ENCODE measurements at regions not wholly inside any gene's neighbourhood (a gene's known extent, or its start where the extent isn't known, plus 50 kb on each side); places are given as distances from the start of the nearest gene placed in this dataset.
"Not testable (repeated sequence)": the region's sequence is repeated elsewhere in the genome, so short reads cannot be mapped to it uniquely, and the experiment has no call there.

DNA sequence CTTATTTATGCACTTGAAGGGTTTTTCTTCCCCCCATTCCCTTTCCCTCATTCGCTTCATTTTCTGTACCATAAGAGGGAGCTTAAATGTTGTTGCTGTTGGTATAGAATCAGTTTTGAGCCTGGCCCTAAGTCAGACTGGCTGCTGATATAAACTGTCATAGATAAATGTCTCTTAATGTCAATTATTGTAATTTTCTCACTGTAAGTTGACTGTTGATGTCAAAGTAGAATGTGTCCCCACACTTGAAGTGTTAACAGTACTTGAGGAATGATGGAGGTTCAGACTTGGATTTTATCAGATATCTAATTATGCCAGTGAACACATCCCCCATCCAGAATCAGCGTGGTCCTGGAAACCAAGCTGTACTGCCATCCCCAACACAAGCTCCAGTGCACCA is 87.8 kb downstream of the PRR15 start:
- DNase-seq: no peak

- no peak for DNase-seq
Observed at GRCh38 chr7:29652556-29652955, 88.9 kb downstream of the PRR15 start.

- not testable (repeated sequence) for DNase-seq
Observed at GRCh38 chr7:29654340-29654739, 90.7 kb downstream of the PRR15 start.

DNA sequence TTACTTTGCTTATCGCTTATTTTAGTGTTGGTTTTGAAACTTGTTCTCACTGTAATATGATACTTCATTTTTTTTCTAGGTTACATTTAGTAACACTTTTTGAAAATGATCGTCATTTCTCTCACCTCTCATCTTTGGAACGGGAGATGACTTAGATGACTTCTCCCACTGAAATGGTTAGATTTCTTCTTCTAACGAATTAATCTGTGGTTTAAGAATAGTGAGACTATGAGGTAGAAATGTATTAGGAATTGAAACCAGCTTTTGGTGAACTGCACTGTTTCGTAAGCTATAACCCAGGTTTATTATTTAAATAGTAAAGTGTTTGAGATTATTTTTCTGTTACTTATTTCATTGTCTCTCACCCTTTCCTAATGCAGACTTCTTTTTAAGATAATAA is 93.7 kb downstream of the PRR15 start:
- no peak for DNase-seq

GRCh38 chr7:29657856-29658255 is 94.2 kb downstream of the PRR15 start:
- DNase-seq: no peak

DNA sequence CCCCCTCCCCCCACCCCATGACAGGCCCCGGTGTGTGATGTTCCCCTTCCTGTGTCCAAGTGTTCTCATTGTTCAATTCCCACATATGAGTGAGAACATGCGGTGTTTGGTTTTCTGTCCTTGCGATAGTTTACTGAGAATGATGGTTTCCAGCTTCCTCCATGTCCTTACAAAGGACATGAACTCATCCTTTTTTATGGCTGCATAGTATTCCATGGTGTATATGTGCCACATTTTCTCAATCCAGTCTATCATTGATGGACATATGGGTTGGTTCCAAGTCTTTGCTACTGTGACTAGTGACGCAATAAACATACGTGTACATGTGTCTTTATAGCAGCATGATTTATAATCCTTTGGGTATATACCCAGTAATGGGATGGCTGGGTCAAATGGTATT is 95.6 kb downstream of the PRR15 start:
- not testable (repeated sequence) for DNase-seq

GRCh38 chr7:29662899-29663298 is 99.3 kb downstream of the PRR15 start:
- not testable (repeated sequence) for DNase-seq

GRCh38 chr7:29664999-29665398 is 101.4 kb downstream of the PRR15 start:
- not testable (repeated sequence) for DNase-seq

GRCh38 chr7:29667096-29667669 is 103.5 kb downstream of the PRR15 start:
- DNase-seq: not testable (repeated sequence)

DNA sequence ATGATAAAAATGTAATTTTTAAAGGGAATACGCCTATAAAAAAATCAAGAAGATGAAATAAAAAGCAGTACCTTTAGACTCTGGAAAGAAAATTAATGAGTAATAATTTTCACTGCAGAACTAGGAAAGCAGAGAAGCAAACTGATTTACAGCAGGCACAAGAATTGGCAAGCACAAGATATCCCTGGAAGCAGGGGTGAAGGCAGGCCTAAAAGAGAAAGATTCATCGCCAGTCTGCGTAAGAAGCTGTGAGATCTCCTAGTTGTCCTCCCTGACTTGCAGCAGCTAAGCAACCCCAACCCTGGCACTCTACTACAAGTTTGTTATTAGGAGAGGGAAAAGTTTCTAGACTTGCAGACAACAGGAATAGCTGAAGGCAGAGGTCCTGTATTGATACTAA is 107.7 kb downstream of the PRR15 start:
- not testable (repeated sequence) for DNase-seq

GRCh38 chr7:29673635-29674034 is 110.0 kb downstream of the PRR15 start:
- DNase-seq: not testable (repeated sequence)

DNA sequence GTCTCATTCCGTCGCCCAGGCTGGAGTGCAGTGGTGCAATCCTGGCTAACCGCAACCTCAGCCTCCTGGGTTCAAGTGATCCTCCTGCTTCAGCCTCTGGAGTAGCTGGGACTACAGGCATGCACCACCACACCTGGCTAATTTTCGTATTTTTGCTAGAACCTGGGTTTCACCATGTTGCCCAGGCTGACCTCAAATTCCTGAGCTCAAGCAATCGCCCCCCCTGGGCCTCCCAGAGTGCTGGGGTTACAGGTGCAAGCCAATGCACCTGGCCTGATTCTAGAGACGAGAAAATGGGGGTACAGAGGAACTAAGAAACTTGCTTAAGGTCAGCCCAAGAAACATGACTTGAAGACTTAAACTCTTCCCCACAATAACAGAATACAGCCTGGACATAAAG is 111.0 kb downstream of the PRR15 start:
- not testable (repeated sequence) for DNase-seq

GRCh38 chr7:29677254-29677653 is 113.6 kb downstream of the PRR15 start:
- DNase-seq: not testable (repeated sequence)

- DNase-seq: not testable (repeated sequence)
Observed at GRCh38 chr7:29679963-29680362, 116.3 kb downstream of the PRR15 start.

DNA sequence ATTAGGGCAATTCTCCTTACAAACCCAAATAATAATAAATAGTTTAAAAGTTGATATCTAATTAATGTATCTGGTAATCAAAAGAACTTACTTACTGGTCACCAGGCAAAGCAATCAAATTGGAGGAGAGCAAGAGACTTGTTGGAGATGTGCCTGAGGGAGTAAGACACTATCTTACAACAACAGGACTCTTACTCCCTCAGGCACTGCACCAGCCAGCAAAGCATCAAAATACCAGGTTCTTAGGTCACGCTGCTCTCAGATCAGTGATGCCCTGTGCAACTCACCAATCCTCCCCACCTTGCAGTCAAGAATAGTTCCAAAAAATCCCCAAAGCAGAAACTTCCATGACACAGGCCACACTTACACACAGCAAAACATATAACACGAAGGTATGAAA is 117.0 kb downstream of the PRR15 start:
- not testable (repeated sequence) for DNase-seq

DNA sequence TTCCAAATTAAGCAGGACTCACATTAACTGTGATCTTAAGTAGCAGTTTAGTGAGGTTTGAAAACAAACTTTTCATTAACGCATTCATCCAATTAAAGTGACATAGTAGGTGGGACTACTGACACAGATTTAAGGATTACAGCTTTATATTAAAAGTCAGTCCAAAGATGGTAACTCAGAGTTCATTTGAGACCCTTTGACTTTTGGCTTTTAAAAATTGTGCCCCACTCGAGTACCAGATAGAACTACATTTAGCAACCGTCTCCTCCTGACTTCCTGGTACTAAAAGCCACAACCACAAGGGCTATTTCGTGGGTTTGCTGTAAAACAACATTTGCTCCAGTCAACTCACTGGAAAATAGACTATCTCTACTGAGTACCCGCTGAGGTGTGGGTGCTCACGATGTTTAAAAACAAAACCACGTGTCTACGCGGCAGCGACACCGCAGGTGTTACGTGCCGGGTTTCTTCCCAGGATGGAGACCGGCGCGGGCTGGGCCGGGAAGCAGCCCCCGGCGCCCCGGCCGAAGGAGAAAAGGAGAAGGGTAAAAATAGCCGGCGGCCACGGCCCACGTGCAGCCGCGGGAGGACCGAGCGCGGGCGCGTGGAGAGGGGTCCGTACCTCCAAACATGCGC is 120.6 kb downstream of the PRR15 start:
- peak in 1 of 6 experiments; percentile 60 for DNase-seq

GRCh38 chr7:29684787-29685650 is 121.3 kb upstream of the WIPF3 start:
- DNase-seq: peak; percentile 3 to 63 (median 24)

- peak in 1 of 6 experiments; percentile 47 for DNase-seq
Observed at GRCh38 chr7:29685651-29686271, 120.5 kb upstream of the WIPF3 start.

DNA sequence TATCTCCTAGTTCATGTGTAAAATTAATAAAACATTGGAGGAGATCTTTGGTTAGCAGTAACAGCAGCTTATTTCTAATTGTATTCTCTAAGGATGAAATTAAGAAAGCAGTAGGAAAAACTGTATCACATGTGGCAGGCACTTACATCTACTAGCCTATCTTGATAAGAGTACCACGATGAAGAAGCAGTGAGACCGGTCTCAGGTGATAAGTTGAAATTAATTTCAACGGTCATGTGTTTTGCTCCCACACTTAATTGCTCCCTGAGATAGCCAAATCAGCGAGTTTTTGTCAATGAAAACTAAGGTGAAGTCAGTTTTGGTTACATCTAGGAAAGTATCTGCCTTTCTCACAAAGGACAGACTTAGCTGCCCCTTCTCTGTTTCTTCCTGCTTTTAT is 115.8 kb upstream of the WIPF3 start:
- DNase-seq: not testable (repeated sequence)

GRCh38 chr7:29696402-29696801 is 109.9 kb upstream of the WIPF3 start:
- DNase-seq: not testable (repeated sequence)

GRCh38 chr7:29699723-29700122 is 106.6 kb upstream of the WIPF3 start:
- DNase-seq: not testable (repeated sequence)

- not testable (repeated sequence) for DNase-seq
Observed at GRCh38 chr7:29701540-29701939, 104.8 kb upstream of the WIPF3 start.

DNA sequence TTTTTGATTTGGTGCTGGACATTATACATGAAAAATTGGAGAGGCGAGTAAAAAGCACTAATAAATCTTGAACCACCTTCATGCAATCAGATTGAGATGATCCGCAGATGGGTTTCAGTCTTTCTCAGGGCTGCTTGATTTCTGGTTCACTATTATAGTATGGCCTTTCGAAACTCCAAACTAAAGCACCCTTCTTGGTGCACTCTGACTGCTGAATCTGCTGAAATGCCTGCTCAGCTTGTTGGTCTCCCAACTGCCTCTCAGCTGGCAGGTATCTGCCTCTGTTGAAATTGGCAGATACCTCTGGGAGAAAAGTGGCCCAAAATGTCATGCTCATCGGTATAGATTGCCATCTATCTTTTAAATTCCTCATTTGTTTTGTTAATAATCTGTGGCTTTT is 102.5 kb upstream of the WIPF3 start:
- DNase-seq: not testable (repeated sequence)

Data from stimulated activated naive CD4-positive, alpha-beta T cell (primary cell).